Stimulated activated effector memory CD8-positive, alpha-beta T cell treated with anti-CD3 and anti-CD28 coated beads, Interleukin-12 subunit alpha, Interleukin-12 subunit beta, amount 100 ng/mL, for 72 hours (primary cell): ENCODE measurements at regions not wholly inside any gene's neighbourhood (a gene's known extent, or its start where the extent isn't known, plus 50 kb on each side); places are given as distances from the start of the nearest gene placed in this dataset.
"Not testable (repeated sequence)": the region's sequence is repeated elsewhere in the genome, so short reads cannot be mapped to it uniquely, and the experiment has no call there.

Experiments
- ATAC-seq: fragments of 150-1000 bp; cut with Tn5 transposase; 2 replicates; pipeline ENCODE4 v1.10.0; 2021
- DNase-seq, 2 donors: peaks; one replicate each; pipeline ENCODE4 v3.0.0; 2021 to 2022; ENCODE audit warnings: low spot score in 2 of 2
- H3K27ac Mint-ChIP-seq: one replicate; pipeline ENCODE4 v1.8.0; 2022; ENCODE audit warnings: mild to moderate bottlenecking, mixed read lengths
- H3K36me3 Mint-ChIP-seq: one replicate; pipeline ENCODE4 v1.8.0; 2022; ENCODE audit warnings: mild to moderate bottlenecking, mixed read lengths
- H3K4me1 Mint-ChIP-seq: one replicate; pipeline ENCODE4 v1.8.0; 2022; ENCODE audit warnings: mixed read lengths
- H3K4me3 Mint-ChIP-seq: one replicate; pipeline ENCODE4 v1.8.0; 2022; ENCODE audit warnings: mild to moderate bottlenecking, mixed read lengths
- H3K9me3 Mint-ChIP-seq: one replicate; pipeline ENCODE4 v1.8.0; 2022; ENCODE audit warnings: mixed read lengths

GRCh38 chrY:14328677-14329345 lies 195.5 kb upstream of the NLGN4Y start:
- H3K9me3 Mint-ChIP-seq: no peaks in the 10 kb centered on the region
- H3K36me3 Mint-ChIP-seq: no peaks in the 10 kb centered on the region
- peak overlapping the region; percentile 10 for H3K27ac Mint-ChIP-seq
- H3K4me3 Mint-ChIP-seq: no peak overlapping the region
- peaks cover 12% of the 10 kb centered on the region for H3K4me1 Mint-ChIP-seq
- peak in 1 of 2 donors; percentile 39 for DNase-seq
- peak; percentile 70 for ATAC-seq

- Mint-ChIP-seq H3K36me3 (no peaks in the 10 kb centered on the region), H3K27ac (no peak overlapping the region), H3K4me1 (peaks cover 12% of the 10 kb centered on the region), H3K9me3 (no peaks in the 10 kb centered on the region), H3K4me3 (no peak overlapping the region)
- DNase-seq: no peak
- ATAC-seq: peak; percentile 36
Measured at GRCh38 chrY:14330362-14330761, 194.0 kb upstream of the NLGN4Y start.

GRCh38 chrY:14339524-14339923 lies 184.8 kb upstream of the NLGN4Y start:
- Mint-ChIP-seq H3K36me3 (peaks cover 7% of the 10 kb centered on the region), H3K27ac (no peak overlapping the region), H3K9me3 (peaks cover 3% of the 10 kb centered on the region), H3K4me3 (no peak overlapping the region), H3K4me1 (peaks cover 33% of the 10 kb centered on the region)
- DNase-seq (no peak), ATAC-seq (no peak)

GRCh38 chrY:14340459-14341143 lies 183.7 kb upstream of the NLGN4Y start:
- Mint-ChIP-seq H3K36me3 (peaks cover 7% of the 10 kb centered on the region), H3K4me3 (peak overlapping the region; percentile 46), H3K27ac (peak overlapping the region; percentile 93), H3K4me1 (peaks cover 33% of the 10 kb centered on the region), H3K9me3 (peaks cover 3% of the 10 kb centered on the region)
- DNase-seq (peak; percentile 4 to 83), ATAC-seq (peak; percentile 84)

GRCh38 chrY:14344648-14345333 lies 179.5 kb upstream of the NLGN4Y start:
- peaks cover 7% of the 10 kb centered on the region for H3K36me3 Mint-ChIP-seq
- peak in 1 of 2 donors; percentile 70 for DNase-seq
- H3K9me3 Mint-ChIP-seq: peaks cover 3% of the 10 kb centered on the region
- H3K4me1 Mint-ChIP-seq: peaks cover 32% of the 10 kb centered on the region
- peak; percentile 78 for ATAC-seq
- H3K27ac Mint-ChIP-seq: peak overlapping the region; percentile 52
- H3K4me3 Mint-ChIP-seq: peak overlapping the region; percentile 51

GRCh38 chrY:14351590-14351989 lies 172.7 kb upstream of the NLGN4Y start:
- no peak overlapping the region for H3K27ac Mint-ChIP-seq
- H3K4me3 Mint-ChIP-seq: no peak overlapping the region
- H3K36me3 Mint-ChIP-seq: no peaks in the 10 kb centered on the region
- DNase-seq (no peak), ATAC-seq (no peak)
- H3K9me3 Mint-ChIP-seq: peaks cover 3% of the 10 kb centered on the region
- H3K4me1 Mint-ChIP-seq: peaks cover 6% of the 10 kb centered on the region

GRCh38 chrY:14356154-14356553 lies 168.2 kb upstream of the NLGN4Y start:
- H3K4me1 Mint-ChIP-seq: no peaks in the 10 kb centered on the region
- H3K9me3 Mint-ChIP-seq: peaks cover 9% of the 10 kb centered on the region
- H3K36me3 Mint-ChIP-seq: no peaks in the 10 kb centered on the region
- H3K4me3 Mint-ChIP-seq: no peak overlapping the region
- ATAC-seq: no peak
- no peak overlapping the region for H3K27ac Mint-ChIP-seq
- no peak for DNase-seq

- DNase-seq (no peak), ATAC-seq (no peak)
- Mint-ChIP-seq H3K4me3 (no peak overlapping the region), H3K9me3 (peaks cover 9% of the 10 kb centered on the region), H3K36me3 (no peaks in the 10 kb centered on the region), H3K27ac (no peak overlapping the region), H3K4me1 (no peaks in the 10 kb centered on the region)
Measured at GRCh38 chrY:14360748-14361500, 163.4 kb upstream of the NLGN4Y start.

GRCh38 chrY:14373608-14374007 lies 150.7 kb upstream of the NLGN4Y start:
- H3K36me3 Mint-ChIP-seq: no peaks in the 10 kb centered on the region
- H3K4me3 Mint-ChIP-seq: no peak overlapping the region
- no peak overlapping the region for H3K27ac Mint-ChIP-seq
- H3K4me1 Mint-ChIP-seq: no peaks in the 10 kb centered on the region
- H3K9me3 Mint-ChIP-seq: no peaks in the 10 kb centered on the region
- DNase-seq: no peak
- no peak for ATAC-seq

- Mint-ChIP-seq H3K27ac (no peak overlapping the region), H3K4me1 (peaks cover 6% of the 10 kb centered on the region), H3K36me3 (no peaks in the 10 kb centered on the region), H3K4me3 (no peak overlapping the region), H3K9me3 (no peaks in the 10 kb centered on the region)
- no peak for ATAC-seq
- no peak for DNase-seq
Measured at GRCh38 chrY:14378217-14378616, 146.1 kb upstream of the NLGN4Y start.

- not testable (repeated sequence) for H3K27ac Mint-ChIP-seq, H3K4me1 Mint-ChIP-seq, DNase-seq, ATAC-seq, H3K9me3 Mint-ChIP-seq, H3K36me3 Mint-ChIP-seq, H3K4me3 Mint-ChIP-seq
Measured at GRCh38 chrY:14410549-14411030, 113.7 kb upstream of the NLGN4Y start.

GRCh38 chrY:14411334-14411733 lies 113.0 kb upstream of the NLGN4Y start:
- no peak overlapping the region for H3K27ac Mint-ChIP-seq
- ATAC-seq (no peak), DNase-seq (no peak)
- no peaks in the 10 kb centered on the region for H3K36me3 Mint-ChIP-seq
- H3K4me3 Mint-ChIP-seq: no peak overlapping the region
- H3K9me3 Mint-ChIP-seq: no peaks in the 10 kb centered on the region
- H3K4me1 Mint-ChIP-seq: no peaks in the 10 kb centered on the region

- H3K27ac Mint-ChIP-seq: no peak overlapping the region
Measured at GRCh38 chrY:14436546-14436945, 87.8 kb upstream of the NLGN4Y start.

GRCh38 chrY:14437626-14438025 lies 86.7 kb upstream of the NLGN4Y start:
- no peak for DNase-seq
- no peaks in the 10 kb centered on the region for H3K36me3 Mint-ChIP-seq
- no peaks in the 10 kb centered on the region for H3K9me3 Mint-ChIP-seq
- no peak overlapping the region for H3K27ac Mint-ChIP-seq
- no peaks in the 10 kb centered on the region for H3K4me1 Mint-ChIP-seq
- no peak overlapping the region for H3K4me3 Mint-ChIP-seq
- no peak for ATAC-seq

More at GRCh38 chrY:14436546-14436945, 87.8 kb upstream of the NLGN4Y start:
- Mint-ChIP-seq H3K4me1 (no peaks in the 10 kb centered on the region), H3K9me3 (no peaks in the 10 kb centered on the region), H3K4me3 (no peak overlapping the region), H3K36me3 (no peaks in the 10 kb centered on the region)
- DNase-seq (no peak), ATAC-seq (no peak)

- H3K36me3 Mint-ChIP-seq: no peaks in the 10 kb centered on the region
- DNase-seq: no peak
- H3K4me1 Mint-ChIP-seq: no peaks in the 10 kb centered on the region
- no peak overlapping the region for H3K4me3 Mint-ChIP-seq
- H3K9me3 Mint-ChIP-seq: no peaks in the 10 kb centered on the region
- no peak for ATAC-seq
- H3K27ac Mint-ChIP-seq: no peak overlapping the region
Measured at GRCh38 chrY:14438395-14438794, 85.9 kb upstream of the NLGN4Y start.
